HG02973 (cell line): ENCODE measurements at regions not wholly inside any gene's neighbourhood (a gene's known extent, or its start where the extent isn't known, plus 50 kb on each side); places are given as distances from the start of the nearest gene placed in this dataset.
A peak's percentile ranks its signal among the peaks of the same experiment; 100 is the strongest.
"Not testable (repeated sequence)": the region's sequence is repeated elsewhere in the genome, so short reads cannot be mapped to it uniquely, and the experiment has no call there.

Experiments
- ATAC-seq: cut with Tn5 transposase; IDR thresholded peaks from one replicate; pipeline ENCODE4 v1.9.1; 2021; ENCODE audit warnings: moderate library complexity; ENCODE audit not compliant: unreplicated experiment

DNA sequence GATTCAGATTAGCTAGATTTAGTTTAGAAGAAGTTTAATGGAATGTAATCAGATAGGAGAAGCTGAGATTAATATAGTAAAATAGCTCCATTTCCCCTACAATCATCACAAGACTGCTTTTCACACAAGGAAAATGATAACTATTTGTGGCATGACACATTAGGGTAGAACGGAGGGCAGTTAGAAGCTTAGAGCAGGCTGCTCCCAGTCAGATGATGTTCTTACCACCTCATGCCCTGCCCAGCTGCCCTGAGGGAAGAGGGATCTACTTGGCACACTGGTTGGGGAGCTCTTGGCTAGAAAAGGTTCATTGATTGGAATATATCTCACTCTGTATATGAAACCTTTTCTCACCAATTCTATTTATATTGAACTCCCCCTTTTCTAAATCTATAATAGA is 180.7 kb upstream of the IL15 start:
- ATAC-seq: no peak

- no peak for ATAC-seq
Measured at GRCh38 chr4:141457653-141458052, 178.7 kb upstream of the IL15 start.

DNA sequence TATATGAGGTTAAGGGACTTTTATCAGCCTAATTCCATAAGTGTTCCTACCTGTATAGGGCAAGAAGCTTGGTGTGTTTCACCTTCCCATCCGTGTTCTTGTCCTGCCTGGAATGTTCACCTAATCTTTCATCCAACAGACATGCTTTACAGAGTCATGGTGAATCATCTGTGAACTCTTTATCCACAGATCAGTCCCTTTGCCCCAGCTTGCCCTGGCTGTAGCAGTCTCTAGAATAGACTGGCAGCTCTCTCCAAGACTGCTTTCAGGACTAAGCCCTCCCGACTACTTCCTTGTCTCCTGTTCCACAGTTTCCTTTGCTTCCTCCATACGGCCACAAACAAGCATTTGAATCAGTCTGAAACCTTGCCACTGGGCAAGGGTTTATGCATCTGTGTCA is 177.9 kb upstream of the IL15 start:
- no peak for ATAC-seq

DNA sequence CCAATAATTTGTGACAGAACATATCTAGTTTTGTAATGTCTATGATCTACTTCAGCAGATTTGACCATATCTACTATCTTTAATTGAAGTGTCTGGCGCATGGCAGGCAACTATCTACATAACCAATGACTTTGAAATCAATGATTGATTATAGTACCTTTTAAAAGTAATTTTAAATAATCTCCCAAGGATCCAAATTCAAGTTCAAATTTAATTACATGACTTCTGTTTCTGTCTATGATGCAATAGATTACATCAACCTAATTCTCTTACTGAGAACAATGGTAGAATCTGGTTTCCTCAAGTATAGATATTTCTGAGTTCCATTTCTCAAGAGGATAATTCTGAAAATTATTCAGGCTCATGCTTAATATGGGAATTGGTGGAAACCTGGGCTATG is 177.4 kb upstream of the IL15 start:
- no peak for ATAC-seq

- ATAC-seq: no peak
Measured at GRCh38 chr4:141462361-141462760, 174.0 kb upstream of the IL15 start.

DNA sequence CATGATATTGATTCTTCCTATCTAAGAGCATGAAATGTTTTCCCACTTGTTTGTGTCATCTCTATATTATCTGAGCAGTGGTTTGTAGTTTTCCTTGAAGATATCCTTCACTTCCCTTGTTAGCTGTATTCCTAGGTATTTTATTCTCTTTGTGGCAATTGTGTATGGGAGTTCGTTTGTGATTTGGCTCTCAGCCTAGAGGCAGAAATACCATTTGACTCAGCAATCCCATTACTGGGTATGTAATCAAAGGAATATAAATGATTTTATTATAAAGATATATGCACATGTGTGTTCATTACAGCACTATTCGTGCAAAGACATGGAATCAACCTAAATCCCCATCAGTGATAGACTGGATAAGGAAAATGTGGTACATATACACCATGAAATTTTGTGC is 172.7 kb upstream of the IL15 start:
- ATAC-seq: no peak

DNA sequence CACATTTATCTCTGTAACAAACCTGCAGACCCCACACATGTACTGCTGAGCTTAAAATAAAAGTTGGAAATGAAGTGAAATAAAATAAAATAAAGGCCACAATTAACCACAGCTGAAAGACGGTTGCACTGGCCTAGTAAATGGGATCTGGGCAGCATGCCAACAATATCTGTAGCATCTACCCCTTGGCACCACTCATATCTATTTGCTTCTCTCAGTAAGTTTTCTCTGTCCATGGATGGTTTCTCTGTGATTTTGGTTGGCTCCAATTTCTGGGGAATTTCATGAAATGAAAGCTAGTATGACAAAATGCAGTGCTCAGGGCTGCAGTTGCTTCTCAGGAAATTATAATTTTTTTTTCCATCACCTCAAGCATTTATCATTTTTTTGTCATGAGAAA is 172.0 kb upstream of the IL15 start:
- ATAC-seq: no peak

- ATAC-seq: no peak
Measured at GRCh38 chr4:141465171-141465570, 171.2 kb upstream of the IL15 start.

GRCh38 chr4:141467225-141467624 is 169.2 kb upstream of the IL15 start:
- ATAC-seq: no peak

DNA sequence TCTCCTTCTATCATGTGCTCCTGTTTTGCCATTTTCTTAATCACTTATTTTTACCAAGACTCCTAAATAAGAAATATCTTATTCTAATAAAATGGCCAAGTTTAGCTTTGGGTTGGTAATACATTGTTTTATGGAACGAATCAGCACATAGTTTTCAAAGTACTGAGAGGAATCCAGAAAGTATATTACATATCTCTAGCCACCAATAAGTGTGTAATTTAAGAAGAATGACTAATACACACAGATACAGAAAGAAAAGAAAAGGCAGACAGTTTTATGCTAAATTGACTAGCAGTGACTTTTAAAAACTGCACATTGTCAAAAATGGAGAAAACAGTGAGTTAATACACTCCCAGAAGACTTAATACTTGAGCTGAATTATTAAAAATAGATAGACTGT is 167.0 kb upstream of the IL15 start:
- no peak for ATAC-seq

DNA sequence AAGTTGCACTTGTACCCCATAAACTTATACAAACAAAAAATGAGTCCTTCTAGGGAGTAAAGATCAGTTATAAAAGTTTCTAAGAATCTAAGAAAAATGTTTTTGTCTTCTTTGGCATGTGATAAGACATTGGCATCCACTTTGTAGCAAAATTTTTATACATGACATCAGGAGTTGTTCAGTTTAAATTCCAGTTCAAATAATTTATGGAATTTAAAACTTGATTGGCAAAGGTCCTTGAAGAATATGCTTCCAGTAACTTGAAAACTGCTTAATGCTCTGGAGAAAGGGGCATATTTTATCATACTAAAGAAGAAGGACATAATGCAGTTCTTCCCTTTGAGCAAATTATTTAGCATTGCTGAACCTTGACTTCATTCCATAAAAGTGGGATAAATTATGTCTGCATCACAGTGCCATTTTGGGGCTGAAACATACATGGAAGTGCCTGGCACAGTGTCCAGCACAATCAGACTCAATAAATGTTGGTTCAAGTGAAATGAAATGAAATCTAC is 163.3 kb upstream of the IL15 start:
- no peak for ATAC-seq

DNA sequence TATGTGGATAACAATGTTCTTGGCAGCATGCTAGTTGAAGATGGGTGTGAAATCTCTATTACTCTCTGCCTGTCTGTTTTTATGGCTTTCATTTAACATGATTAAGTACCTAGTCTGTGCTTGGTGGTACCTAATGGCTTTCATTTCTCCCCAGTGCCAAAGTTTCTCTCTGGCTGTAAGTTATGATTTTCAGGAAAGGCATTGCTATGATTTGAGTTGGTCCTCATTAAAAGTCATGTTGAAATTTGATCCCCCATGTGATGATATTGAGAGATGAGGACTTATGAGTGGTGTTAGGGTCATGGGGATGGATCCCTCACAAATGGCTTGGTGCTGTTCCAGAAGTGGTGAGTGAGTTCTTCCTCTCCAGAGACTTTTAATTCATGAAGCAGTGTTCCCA is 162.4 kb upstream of the IL15 start:
- ATAC-seq: no peak

- ATAC-seq: no peak
Measured at GRCh38 chr4:141480950-141481349, 155.4 kb upstream of the IL15 start.

DNA sequence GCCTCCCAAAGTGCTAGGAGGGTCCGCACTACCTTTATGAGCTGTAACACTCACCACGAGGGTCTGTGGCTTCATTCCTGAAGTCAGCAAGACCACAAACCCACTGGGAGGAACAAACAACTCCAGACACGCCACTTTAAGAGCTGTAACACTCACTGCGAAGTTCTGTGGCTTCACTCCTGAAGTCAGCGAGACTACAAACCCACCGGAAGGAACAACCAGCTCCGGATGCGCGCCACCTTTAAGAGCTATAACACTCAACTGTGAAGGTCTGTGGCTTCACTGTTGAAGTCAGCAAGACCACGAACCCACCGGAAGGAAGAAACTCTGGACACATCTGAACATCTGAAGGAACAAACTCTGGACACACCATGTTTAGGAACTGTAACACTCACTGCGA is 152.1 kb upstream of the IL15 start:
- ATAC-seq: not testable (repeated sequence)

- no peak for ATAC-seq
Measured at GRCh38 chr4:141486375-141486997, 149.9 kb upstream of the IL15 start.

DNA sequence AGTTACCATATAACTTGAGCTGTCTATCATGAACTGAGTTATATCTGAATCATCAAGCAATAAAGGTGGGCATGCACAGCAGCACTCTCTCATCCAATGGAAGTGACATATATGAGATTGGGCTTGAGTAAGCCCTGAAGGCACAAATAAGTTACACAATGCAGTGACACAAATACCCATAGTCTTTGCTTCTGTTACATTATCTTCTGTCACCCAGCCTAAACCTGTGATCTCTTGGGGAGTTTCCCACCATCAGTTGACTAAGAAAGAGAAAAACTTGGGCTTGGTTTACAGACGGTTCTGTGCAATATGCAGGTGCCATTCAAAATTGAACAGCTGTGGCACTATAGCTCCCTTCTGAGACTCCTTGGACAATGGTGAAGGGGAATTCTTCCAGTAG is 138.8 kb upstream of the IL15 start:
- ATAC-seq: peak; percentile 97

GRCh38 chr4:141499261-141499853 is 137.0 kb upstream of the IL15 start:
- no peak for ATAC-seq

DNA sequence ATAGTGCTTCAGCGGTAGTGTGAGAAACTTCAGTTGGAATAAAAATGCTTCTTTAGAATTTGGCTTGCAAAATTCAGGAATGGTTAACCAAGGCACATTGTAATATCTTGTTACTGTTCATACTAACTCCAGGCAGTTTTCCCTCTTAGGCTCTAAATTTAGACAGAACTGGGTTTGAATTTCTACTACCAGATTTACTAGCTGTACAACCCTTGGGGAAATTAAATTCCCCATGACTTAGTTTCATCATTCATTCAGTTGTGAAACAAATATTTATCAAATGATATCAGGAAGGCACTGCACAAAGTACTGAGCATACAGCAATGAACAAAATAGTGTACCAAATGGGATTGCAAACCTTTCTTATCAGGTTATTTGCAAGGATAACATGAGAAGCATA is 135.0 kb upstream of the IL15 start:
- ATAC-seq: no peak

GRCh38 chr4:141501931-141502330 is 134.5 kb upstream of the IL15 start:
- ATAC-seq: no peak

DNA sequence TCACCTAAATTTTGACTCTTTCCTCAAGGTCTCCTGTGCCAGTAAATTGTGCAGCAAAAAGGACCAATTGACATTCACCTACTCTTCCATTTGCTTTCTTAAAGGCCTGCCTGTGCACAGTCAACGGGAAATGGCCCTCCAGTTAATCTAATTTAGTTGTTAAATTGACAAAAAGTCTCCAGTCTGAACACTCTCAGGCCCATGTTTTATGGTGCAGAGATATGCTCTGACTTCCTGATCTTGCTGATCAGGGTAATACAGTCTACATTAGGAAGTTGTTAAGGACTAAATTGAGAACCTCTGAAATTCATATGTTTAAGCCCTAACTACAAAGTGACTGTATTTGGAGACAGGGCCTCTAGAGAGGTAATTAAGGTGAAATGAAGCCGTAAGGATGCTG is 133.6 kb upstream of the IL15 start:
- no peak for ATAC-seq

- ATAC-seq: no peak
Measured at GRCh38 chr4:141503260-141503659, 133.1 kb upstream of the IL15 start.

DNA sequence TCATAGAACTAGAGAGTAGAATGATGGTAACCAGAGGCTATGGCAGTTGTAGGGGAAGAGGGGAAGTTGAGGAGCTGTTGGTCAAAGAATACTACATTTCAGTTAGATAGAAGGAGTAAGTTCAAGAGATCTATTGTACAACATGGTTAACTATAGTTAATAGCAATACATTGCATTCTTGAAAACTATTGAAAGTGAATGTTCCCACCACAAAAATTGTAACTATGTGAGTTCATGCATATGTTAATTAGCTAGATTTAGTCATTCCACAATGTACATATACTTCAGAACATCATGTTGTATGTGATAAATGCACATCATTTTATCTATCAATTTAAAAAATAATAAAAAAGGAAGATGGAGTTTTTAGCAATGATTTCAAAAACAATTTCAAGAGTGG is 125.3 kb upstream of the IL15 start:
- ATAC-seq: no peak

- ATAC-seq: no peak
Measured at GRCh38 chr4:141513866-141514265, 122.5 kb upstream of the IL15 start.
